H1 (cell line): ENCODE measurements at regions not wholly inside any gene's neighbourhood (a gene's known extent, or its start where the extent isn't known, plus 50 kb on each side); places are given as distances from the start of the nearest gene placed in this dataset.

Experiments used
- CTCF ChIA-PET: fragments of 300-600 bp; sonication (Branson Sonifier 250); formaldehyde crosslinking; loops from one replicate; lab custom pipeline; 2021; ENCODE audit not compliant: partially characterized antibody; lab: Charles Lee
- POLR2A ChIA-PET: fragments of 300-600 bp; sonication (Branson Sonifier 250); formaldehyde crosslinking; loops from one replicate; lab custom pipeline; 2021; ENCODE audit warnings: inconsistent platforms; ENCODE audit not compliant: partially characterized antibody; lab: Charles Lee
- DNase-seq, 2 experiments: peaks; one replicate each; pipeline versions ENCODE4 v3.0.0 to v3.0.0-alpha.2; 2010 to 2022; ENCODE audit warnings: low spot score in 2 of 2, low read depth in 1 of 2, mixed read lengths in 1 of 2
- FAIRE-seq: peaks from 2 replicates; lab custom pipeline; 2011; peaks lifted over from hg19 to GRCh38; lab: Jason Lieb, UNC
- H2AFZ ChIP-seq: 2 replicates; pipeline ENCODE4 v1.8.1; 2012; ENCODE audit warnings: low read length, inconsistent platforms
- H2AK5ac ChIP-seq: 2 replicates; pipeline ENCODE4 v1.6.1; 2013; ENCODE audit warnings: low read depth, low read length
- H2BK120ac ChIP-seq: replicated peaks from 2 replicates; pipeline ENCODE3; 2013; ENCODE audit warnings: low read depth, low read length, inconsistent platforms
- H2BK12ac ChIP-seq: 2 replicates; pipeline ENCODE4 v1.6.1; 2013; ENCODE audit warnings: low read depth, low read length
- H2BK15ac ChIP-seq: 2 replicates; pipeline ENCODE4 v1.6.1; 2013; ENCODE audit warnings: low read length
- H2BK20ac ChIP-seq: 2 replicates; pipeline ENCODE4 v1.6.1; 2013; ENCODE audit warnings: low read length
- H2BK5ac ChIP-seq: 2 replicates; pipeline ENCODE4 v1.6.1; 2013; ENCODE audit warnings: low read depth, low read length
- H3K14ac ChIP-seq: 2 replicates; pipeline ENCODE4 v1.6.1; 2013; ENCODE audit warnings: inconsistent platforms; ENCODE audit not compliant: insufficient read length
- H3K18ac ChIP-seq: 2 replicates; pipeline ENCODE4 v1.6.1; 2013; ENCODE audit warnings: low read length; ENCODE audit errors: extremely low read depth
- H3K23ac ChIP-seq: 2 replicates; pipeline ENCODE4 v1.6.1; 2013; ENCODE audit warnings: inconsistent platforms; ENCODE audit not compliant: insufficient read length
- H3K23me2 ChIP-seq: 2 replicates; pipeline ENCODE4 v1.6.1; 2013; ENCODE audit warnings: low read depth, low read length
- H3K27ac ChIP-seq: 2 replicates; pipeline ENCODE4 v1.6.1; 2011; ENCODE audit warnings: low read depth, low read length, inconsistent platforms
- H3K27me3 ChIP-seq, 4 experiments: replicated peaks in 1 of 4; 1 replicate in 1 of 4; 2 replicates in 3 of 4; pipeline versions ENCODE4 v1.6.1 to v1.8.1; 2011 to 2013; ENCODE audit warnings: low read length in 3 of 4, mild to moderate bottlenecking in 3 of 4, inconsistent platforms in 2 of 4, mixed read lengths in 2 of 4, moderate library complexity in 1 of 4; ENCODE audit not compliant: control insufficient read depth in 3 of 4, insufficient read depth in 3 of 4; ENCODE audit errors: extremely low read depth in 1 of 4
- H3K36me3 ChIP-seq, 4 experiments: 2 replicates each; pipeline versions ENCODE4 v1.6.1 to v1.8.1; 2011 to 2013; ENCODE audit warnings: mild to moderate bottlenecking in 4 of 4, low read length in 3 of 4, moderate library complexity in 2 of 4, control low read depth in 1 of 4, inconsistent platforms in 1 of 4; ENCODE audit not compliant: insufficient read depth in 4 of 4, control insufficient read depth in 2 of 4
- H3K4ac ChIP-seq: replicated peaks from 2 replicates; pipeline ENCODE3; 2013; ENCODE audit warnings: low read length, low read depth, mixed read lengths, inconsistent platforms; ENCODE audit not compliant: insufficient read length
- H3K4me1 ChIP-seq, 4 experiments: replicated peaks in 1 of 4; 1 replicate in 1 of 4; 2 replicates in 3 of 4; pipeline versions ENCODE4 v1.6.1 to v1.8.1; 2011 to 2013; ENCODE audit warnings: low read length in 3 of 4, inconsistent platforms in 2 of 4, mixed read lengths in 1 of 4; ENCODE audit not compliant: insufficient read depth in 4 of 4, control insufficient read depth in 3 of 4
- H3K4me2 ChIP-seq, 2 experiments: 2 replicates each; pipeline versions ENCODE4 v1.6.1 to v1.8.1; 2011 to 2013; ENCODE audit warnings: low read depth in 2 of 2, low read length in 2 of 2, control low read depth in 1 of 2, inconsistent platforms in 1 of 2, mild to moderate bottlenecking in 1 of 2; ENCODE audit not compliant: insufficient read depth in 1 of 2
- H3K4me3 ChIP-seq, 4 experiments: fragments of 200-600, 300-600 bp in 1 of 4; sonication (generic), shearing (Covaris generic), sonication (Bioruptor Twin) in 1 of 4; 2 replicates each; pipeline versions ENCODE4 v1.5.1 to v1.8.1; 2011 to 2016; ENCODE audit warnings: low read length in 4 of 4, low read depth in 3 of 4, control low read depth in 2 of 4, inconsistent platforms in 2 of 4, mild to moderate bottlenecking in 2 of 4, mixed read lengths in 1 of 4, moderate library complexity in 1 of 4; ENCODE audit not compliant: insufficient read depth in 2 of 4; ENCODE audit errors: extremely low read depth in 1 of 4
- H3K56ac ChIP-seq: replicated peaks from 2 replicates; pipeline ENCODE3; 2013; ENCODE audit warnings: low read depth, mild to moderate bottlenecking, mixed read lengths, low read length, inconsistent platforms; ENCODE audit not compliant: insufficient read length
- H3K79me1 ChIP-seq: 2 replicates; pipeline ENCODE4 v1.6.1; 2013; ENCODE audit warnings: low read depth, low read length, control low read depth
- H3K79me2 ChIP-seq, 2 experiments: 2 replicates each; pipeline versions ENCODE4 v1.6.1 to v1.8.1; 2012 to 2013; ENCODE audit warnings: low read length in 2 of 2, mild to moderate bottlenecking in 2 of 2, inconsistent platforms in 1 of 2; ENCODE audit not compliant: insufficient read depth in 2 of 2, control insufficient read depth in 1 of 2
- H3K9ac ChIP-seq, 4 experiments: replicated peaks in 1 of 4; 1 replicate in 1 of 4; 2 replicates in 3 of 4; pipeline versions ENCODE4 v1.6.1 to v1.8.1; 2011 to 2013; ENCODE audit warnings: low read depth in 3 of 4, low read length in 3 of 4, control low read depth in 2 of 4, mild to moderate bottlenecking in 2 of 4, moderate library complexity in 2 of 4, inconsistent platforms in 1 of 4; ENCODE audit errors: extremely low read depth in 1 of 4
- H3K9me3 ChIP-seq, 2 experiments: 2 replicates each; pipeline versions ENCODE4 v1.6.1 to v1.8.1; 2012 to 2013; ENCODE audit warnings: mild to moderate bottlenecking in 2 of 2, moderate library complexity in 2 of 2, control low read depth in 1 of 2, inconsistent platforms in 1 of 2, low read depth in 1 of 2, low read length in 1 of 2, mixed read lengths in 1 of 2; ENCODE audit not compliant: insufficient read depth in 2 of 2
- H4K20me1 ChIP-seq, 2 experiments: replicated peaks in 1 of 2; 2 replicates each; pipeline versions ENCODE3 to v1.8.1; 2011 to 2013; ENCODE audit warnings: inconsistent platforms in 2 of 2, low read length in 2 of 2, mild to moderate bottlenecking in 1 of 2; ENCODE audit not compliant: insufficient read depth in 2 of 2, control insufficient read depth in 1 of 2
- H4K5ac ChIP-seq: 2 replicates; pipeline ENCODE4 v1.6.1; 2013; ENCODE audit warnings: low read length, low read depth, mixed read lengths, inconsistent platforms; ENCODE audit not compliant: insufficient read length
- H4K8ac ChIP-seq: 2 replicates; pipeline ENCODE4 v1.8.0; 2013; ENCODE audit warnings: mild to moderate bottlenecking, moderate library complexity, low read length, inconsistent platforms; ENCODE audit not compliant: insufficient read depth; ENCODE audit errors: extremely low read depth
- H4K91ac ChIP-seq: replicated peaks from 2 replicates; pipeline ENCODE3; 2013; ENCODE audit warnings: low read length, mixed read lengths, inconsistent platforms; ENCODE audit not compliant: insufficient read length
- ATF2 ChIP-seq: IDR thresholded peaks from 2 replicates; pipeline ENCODE4 v1.6.1; 2012; ENCODE audit warnings: low read length, inconsistent platforms
- JUND ChIP-seq: IDR thresholded peaks from 2 replicates; pipeline ENCODE4 v1.6.1; 2011; ENCODE audit warnings: mild to moderate bottlenecking, improper control_type of control experiment, low read length
- WGBS, 2 experiments: shearing (Covaris generic) in 1 of 2; methylation state at CpG; one replicate each; pipeline versions ENCODE4 v1.1.6 to v1.1.7; 2013 to 2015; ENCODE audit warnings: low lambda C conversion rate in 2 of 2, mixed read lengths in 2 of 2, inconsistent platforms in 1 of 2, low coverage in 1 of 2, missing lambda C conversion rate in 1 of 2; ENCODE audit not compliant: insufficient replicate concordance in 2 of 2, insufficient coverage in 1 of 2, insufficient read length in 1 of 2; ENCODE audit errors: extremely low coverage in 1 of 2, missing lambda C conversion rate in 1 of 2; 5-methylcytosine and 5-hydroxymethylcytosine counted together

DNA sequence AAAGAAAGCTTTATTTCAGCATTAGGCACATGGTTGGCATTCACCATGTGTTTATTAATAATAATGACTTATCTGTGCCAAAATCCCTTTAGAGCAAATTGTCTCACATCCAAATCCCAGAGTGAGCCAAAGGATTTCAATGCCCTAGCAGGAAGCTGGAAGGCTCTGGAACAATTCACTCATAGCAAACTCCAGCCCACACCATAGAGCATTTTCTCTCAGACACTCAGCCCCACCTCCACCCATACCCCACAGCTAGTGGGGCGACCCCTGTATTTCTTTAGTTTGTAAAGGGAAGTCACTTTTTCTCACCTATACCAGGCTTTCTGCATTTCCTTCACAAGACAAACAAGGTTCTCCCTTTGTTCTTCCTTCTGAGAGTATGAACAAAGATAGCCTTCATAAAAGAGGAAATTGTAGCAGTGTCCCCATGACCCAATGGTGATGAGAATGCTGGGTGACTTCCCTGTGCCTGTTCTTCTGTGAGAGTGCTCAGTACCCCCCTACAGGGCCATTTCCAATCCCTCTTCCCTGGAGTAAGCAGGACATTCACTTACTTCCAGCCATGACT, 100.1 kb upstream of the APCDD1 start:
- no peaks in the 10 kb centered on the region for H3K79me2 ChIP-seq
- no peaks in the 10 kb centered on the region for H3K27me3 ChIP-seq
- H2BK20ac ChIP-seq: no peak overlapping the region
- H3K23ac ChIP-seq: no peak overlapping the region
- H4K5ac ChIP-seq: no peak overlapping the region
- no peak overlapping the region for H2BK15ac ChIP-seq
- no peak overlapping the region for H2BK12ac ChIP-seq
- POLR2A ChIA-PET: no interaction called here
- H2AK5ac ChIP-seq: no peak overlapping the region
- no peaks in the 10 kb centered on the region for H3K4me1 ChIP-seq
- DNase-seq: no peak
- H2AFZ ChIP-seq: no peak overlapping the region
- CTCF ChIA-PET: no interaction called here
- H3K14ac ChIP-seq: no peak overlapping the region
- TF ChIP-seq ATF2: no peak
- no peak for TF ChIP-seq JUND
- no peak overlapping the region for H4K91ac ChIP-seq
- no peak overlapping the region for H3K4me3 ChIP-seq
- H3K9ac ChIP-seq: no peak overlapping the region
- H3K18ac ChIP-seq: no peak overlapping the region
- no peak overlapping the region for H2BK5ac ChIP-seq
- H3K9me3 ChIP-seq: no peaks in the 10 kb centered on the region
- no peak overlapping the region for H3K4ac ChIP-seq
- H4K8ac ChIP-seq: no peak overlapping the region
- H4K20me1 ChIP-seq: no peaks in the 10 kb centered on the region
- no peak overlapping the region for H3K4me2 ChIP-seq
- no peak for FAIRE-seq
- no peaks in the 10 kb centered on the region for H3K23me2 ChIP-seq
- no peak overlapping the region for H3K27ac ChIP-seq
- H3K36me3 ChIP-seq: no peaks in the 10 kb centered on the region
- no peak overlapping the region for H3K56ac ChIP-seq
- WGBS, 2 experiments: 93% methylated on average over 1 of the region's 1 CpG; no CpG with 5 or more reads in 1 of the 2 experiments
- no peaks in the 10 kb centered on the region for H3K79me1 ChIP-seq
- H2BK120ac ChIP-seq: no peak overlapping the region
